ENCODE measurements at regions not wholly inside any gene's neighbourhood (a gene's known extent, or its start where the extent isn't known, plus 50 kb on each side); places are given as distances from the start of the nearest gene placed in this dataset.
"Not testable (repeated sequence)": the region's sequence is repeated elsewhere in the genome, so short reads cannot be mapped to it uniquely, and the experiment has no call there.

DNA sequence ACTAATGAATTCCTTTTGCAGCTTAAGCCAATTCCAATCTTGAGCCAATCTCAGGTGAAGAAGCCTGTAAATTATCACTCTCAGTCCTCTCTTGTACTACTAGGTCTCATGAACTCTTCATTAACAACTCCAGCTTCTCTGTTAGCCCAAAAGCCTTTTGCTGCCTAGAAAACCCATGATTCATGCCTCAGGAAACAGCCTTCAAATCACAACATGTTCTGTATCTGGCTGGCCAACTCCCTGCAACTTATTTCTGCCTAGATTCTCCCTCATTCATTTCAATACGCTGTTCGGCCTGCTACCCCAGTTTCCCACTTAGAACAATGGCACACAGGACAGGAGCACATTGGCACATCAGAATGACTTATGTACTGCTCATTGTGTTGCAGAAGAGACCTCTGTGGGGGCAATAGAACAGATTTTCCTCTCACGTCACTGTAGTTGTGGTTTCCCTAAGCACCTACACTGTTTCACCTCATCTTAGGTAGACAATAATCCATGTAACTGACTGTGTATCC is 395.4 kb downstream of the OR4F29 start:
- H4K8ac ChIP-seq (replicated peaks; ENCODE audit: insufficient read length, low read depth, low read length); H3K79me1 ChIP-seq (ENCODE audit: insufficient read depth, low read depth, low read length, poor library complexity, severe bottlenecking); H3K36me3 Mint-ChIP-seq (ENCODE audit: insufficient read depth in 1 of 3, low read depth in 3 of 3); H3K18ac ChIP-seq (ENCODE audit: insufficient read length, low read depth, low read length); H3K56ac ChIP-seq (ENCODE audit: insufficient read length, low read depth, low read length); H2BK15ac ChIP-seq (ENCODE audit: low read depth, low read length); H3K9me3 Mint-ChIP-seq; H3K4ac ChIP-seq (ENCODE audit: low read depth, low read length); H3K9ac ChIP-seq (ENCODE audit: extremely low read depth, insufficient read length, low read length); H2BK20ac ChIP-seq (ENCODE audit: low read depth, low read length, poor library complexity, severe bottlenecking); H2AK5ac ChIP-seq (ENCODE audit: insufficient read length, low read length); H3K23me2 ChIP-seq (ENCODE audit: insufficient read length, low read depth, low read length, poor library complexity, severe bottlenecking); H3K4me2 ChIP-seq (ENCODE audit: insufficient read depth, insufficient read length, low read length); H3K27me3 ChIP-seq (ENCODE audit: insufficient read depth, low read length); H3K9me3 ChIP-seq (ENCODE audit: control insufficient read depth, low read depth, low read length); H2BK120ac ChIP-seq (ENCODE audit: low read depth, low read length, poor library complexity, severe bottlenecking); H2BK5ac ChIP-seq (ENCODE audit: insufficient read length, low read length); H2BK12ac ChIP-seq (ENCODE audit: insufficient read length, low read depth, low read length); DNase-seq; H3K23ac ChIP-seq (ENCODE audit: insufficient read length, low read depth, low read length); H3K14ac ChIP-seq (ENCODE audit: insufficient read depth, low read length); H3K4me1 Mint-ChIP-seq; H3K27me3 Mint-ChIP-seq (ENCODE audit: low read depth); H4K91ac ChIP-seq (ENCODE audit: insufficient read length, low read depth, low read length); H3K4me1 ChIP-seq (ENCODE audit: insufficient read depth, low read length); H3K4me3 Mint-ChIP-seq; H3K79me2 ChIP-seq (ENCODE audit: insufficient read depth, low read length); H4K20me1 ChIP-seq (ENCODE audit: control insufficient read depth, insufficient read depth, insufficient read length); H3T11ph ChIP-seq (ENCODE audit: low read length); H2AFZ ChIP-seq (ENCODE audit: low read length); H4K5ac ChIP-seq (ENCODE audit: insufficient read length, low read depth, low read length); H3K27ac ChIP-seq (ENCODE audit: insufficient read length, low read depth, low read length); H3K27ac Mint-ChIP-seq: not testable (repeated sequence)
- WGBS (ENCODE audit: extremely low coverage, insufficient read length, low lambda C conversion rate), result no CpG with 5 or more reads among the region's 3 CpGs

- not testable (repeated sequence) for H2AFZ ChIP-seq (ENCODE audit: low read length); H4K5ac ChIP-seq (ENCODE audit: insufficient read length, low read depth, low read length); H3K14ac ChIP-seq (ENCODE audit: insufficient read depth, low read length); H3K27me3 ChIP-seq (ENCODE audit: insufficient read depth, low read length); H3K9ac ChIP-seq (ENCODE audit: extremely low read depth, insufficient read length, low read length); H2BK20ac ChIP-seq (ENCODE audit: low read depth, low read length, poor library complexity, severe bottlenecking); H3K79me2 ChIP-seq (ENCODE audit: insufficient read depth, low read length); H4K8ac ChIP-seq (replicated peaks; ENCODE audit: insufficient read length, low read depth, low read length); H3K36me3 Mint-ChIP-seq (ENCODE audit: insufficient read depth in 1 of 3, low read depth in 3 of 3); H4K20me1 ChIP-seq (ENCODE audit: control insufficient read depth, insufficient read depth, insufficient read length); H3K56ac ChIP-seq (ENCODE audit: insufficient read length, low read depth, low read length); H3T11ph ChIP-seq (ENCODE audit: low read length); H3K27me3 Mint-ChIP-seq (ENCODE audit: low read depth); H3K23me2 ChIP-seq (ENCODE audit: insufficient read length, low read depth, low read length, poor library complexity, severe bottlenecking); H2BK15ac ChIP-seq (ENCODE audit: low read depth, low read length); H3K27ac ChIP-seq (ENCODE audit: insufficient read length, low read depth, low read length); DNase-seq; H3K79me1 ChIP-seq (ENCODE audit: insufficient read depth, low read depth, low read length, poor library complexity, severe bottlenecking); H2BK12ac ChIP-seq (ENCODE audit: insufficient read length, low read depth, low read length); H3K18ac ChIP-seq (ENCODE audit: insufficient read length, low read depth, low read length); H3K4me3 Mint-ChIP-seq; H2BK5ac ChIP-seq (ENCODE audit: insufficient read length, low read length); H3K9me3 ChIP-seq (ENCODE audit: control insufficient read depth, low read depth, low read length); H3K4ac ChIP-seq (ENCODE audit: low read depth, low read length); H3K4me1 Mint-ChIP-seq; H3K9me3 Mint-ChIP-seq; H2BK120ac ChIP-seq (ENCODE audit: low read depth, low read length, poor library complexity, severe bottlenecking); H2AK5ac ChIP-seq (ENCODE audit: insufficient read length, low read length); H3K23ac ChIP-seq (ENCODE audit: insufficient read length, low read depth, low read length); H3K4me1 ChIP-seq (ENCODE audit: insufficient read depth, low read length); H4K91ac ChIP-seq (ENCODE audit: insufficient read length, low read depth, low read length); H3K27ac Mint-ChIP-seq; H3K4me2 ChIP-seq (ENCODE audit: insufficient read depth, insufficient read length, low read length)
- WGBS (ENCODE audit: extremely low coverage, insufficient read length, low lambda C conversion rate), result no CpG with 5 or more reads among the region's 1 CpG
Measured at GRCh38 chr1:53182-53581, 398.3 kb downstream of the OR4F29 start.

Data from H9 (cell line).